Chondrocyte (in vitro differentiated cells): ENCODE measurements at regions not wholly inside any gene's neighbourhood (a gene's known extent, or its start where the extent isn't known, plus 50 kb on each side); places are given as distances from the start of the nearest gene placed in this dataset.
A peak's percentile ranks its signal among the peaks of the same experiment; 100 is the strongest.

ENCODE experiments used
- DNase-seq: peaks from one replicate; pipeline ENCODE4 v3.0.0; 2021; ENCODE audit warnings: mixed read lengths, low spot score
- H3K27ac Mint-ChIP-seq: one replicate; pipeline ENCODE4 v1.8.0; 2021; ENCODE audit warnings: mild to moderate bottlenecking, moderate library complexity, mixed read lengths; ENCODE audit not compliant: unreplicated experiment
- H3K27me3 Mint-ChIP-seq: 2 replicates; pipeline ENCODE4 v1.8.0; 2021; ENCODE audit warnings: low read depth, mixed read lengths
- H3K36me3 Mint-ChIP-seq: 2 replicates; pipeline ENCODE4 v1.8.0; 2021; ENCODE audit warnings: low read depth, mixed read lengths
- H3K4me1 Mint-ChIP-seq: 2 replicates; pipeline ENCODE4 v1.8.0; 2021; ENCODE audit warnings: low read depth, mild to moderate bottlenecking, mixed read lengths
- H3K4me3 Mint-ChIP-seq: one replicate; pipeline ENCODE4 v1.8.0; 2021; ENCODE audit warnings: mild to moderate bottlenecking, moderate library complexity, mixed read lengths; ENCODE audit not compliant: unreplicated experiment
- H3K9me3 Mint-ChIP-seq: 2 replicates; pipeline ENCODE4 v1.8.0; 2021; ENCODE audit warnings: low read depth, mixed read lengths
- CTCF ChIP-seq: fragments of 200-600 bp; sonication (generic); IDR thresholded peaks from 2 replicates; pipeline ENCODE4 v1.5.0; 2021; ENCODE audit warnings: antibody characterized with exemption, mild to moderate bottlenecking, moderate library complexity

- Mint-ChIP-seq H3K4me1 (no peaks in the 10 kb centered on the region), H3K36me3 (no peaks in the 10 kb centered on the region), H3K4me3 (no peak overlapping the region), H3K27ac (no peak overlapping the region), H3K9me3 (peaks cover 7% of the 10 kb centered on the region), H3K27me3 (no peaks in the 10 kb centered on the region)
- TF ChIP-seq CTCF, result no peak
- no peak for DNase-seq
Observed at GRCh38 chr1:105544475-105544874, 1512.0 kb upstream of the PRMT6 start.

- Mint-ChIP-seq H3K4me1 (no peaks in the 10 kb centered on the region), H3K4me3 (no peak overlapping the region), H3K27ac (no peak overlapping the region), H3K9me3 (no peaks in the 10 kb centered on the region), H3K27me3 (no peaks in the 10 kb centered on the region), H3K36me3 (no peaks in the 10 kb centered on the region)
- TF ChIP-seq CTCF, result no peak
- no peak for DNase-seq
Observed at GRCh38 chr1:105556266-105556665, 1500.2 kb upstream of the PRMT6 start.

GRCh38 chr1:105558023-105558422, 1498.5 kb upstream of the PRMT6 start:
- no peaks in the 10 kb centered on the region for H3K4me1 Mint-ChIP-seq
- no peak for TF ChIP-seq CTCF
- H3K4me3 Mint-ChIP-seq, result no peak overlapping the region

GRCh38 chr1:105565006-105565405, 1491.5 kb upstream of the PRMT6 start:
- no peak for TF ChIP-seq CTCF
- no peaks in the 10 kb centered on the region for H3K27me3 Mint-ChIP-seq
- H3K9me3 Mint-ChIP-seq, result peaks cover 3% of the 10 kb centered on the region
- H3K36me3 Mint-ChIP-seq, result no peaks in the 10 kb centered on the region
- H3K27ac Mint-ChIP-seq, result no peak overlapping the region
- H3K4me1 Mint-ChIP-seq, result no peaks in the 10 kb centered on the region
- no peak for DNase-seq
- H3K4me3 Mint-ChIP-seq, result no peak overlapping the region

More at GRCh38 chr1:105558023-105558422, 1498.5 kb upstream of the PRMT6 start:
- no peak for DNase-seq
- no peak overlapping the region for H3K27ac Mint-ChIP-seq
- no peaks in the 10 kb centered on the region for H3K27me3 Mint-ChIP-seq
- H3K9me3 Mint-ChIP-seq, result no peaks in the 10 kb centered on the region
- H3K36me3 Mint-ChIP-seq, result no peaks in the 10 kb centered on the region

GRCh38 chr1:105585791-105586190, 1470.7 kb upstream of the PRMT6 start:
- no peak for TF ChIP-seq CTCF
- no peak overlapping the region for H3K4me3 Mint-ChIP-seq
- H3K4me1 Mint-ChIP-seq, result peaks cover 7% of the 10 kb centered on the region
- H3K9me3 Mint-ChIP-seq, result peaks cover 16% of the 10 kb centered on the region
- peak overlapping the region; percentile 61 for H3K27ac Mint-ChIP-seq
- no peak for DNase-seq
- no peaks in the 10 kb centered on the region for H3K36me3 Mint-ChIP-seq
- no peaks in the 10 kb centered on the region for H3K27me3 Mint-ChIP-seq
